Posterior cingulate gyrus (tissue), 11 donors: ENCODE measurements at regions not wholly inside any gene's neighbourhood (a gene's known extent, or its start where the extent isn't known, plus 50 kb on each side); places are given as distances from the start of the nearest gene placed in this dataset.

Source experiments
- DNase-seq, 10 donors: peaks; one replicate each; pipeline versions ENCODE4 v3.0.0 to v3.0.0-alpha.2; 2020 to 2021; ENCODE audit warnings: mixed read lengths in 3 of 10
- intact Hi-C: fragments of 100-400 bp; cut with DNase I; formaldehyde crosslinking; loops from one replicate; pipeline ENCODE4 v1.15.1; 2023

GRCh38 chr6:37103169-37104039, 66.5 kb upstream of the PIM1 start:
- DNase-seq, result peak in 6 of 10 donors; percentile 14 to 88 (median 46)
- intact Hi-C loops, result loop anchor here (1.0 to 5.0 kb wide), 2 partner anchors 46 to 65 kb away; no protein-coding TSS in a partner anchor

DNA sequence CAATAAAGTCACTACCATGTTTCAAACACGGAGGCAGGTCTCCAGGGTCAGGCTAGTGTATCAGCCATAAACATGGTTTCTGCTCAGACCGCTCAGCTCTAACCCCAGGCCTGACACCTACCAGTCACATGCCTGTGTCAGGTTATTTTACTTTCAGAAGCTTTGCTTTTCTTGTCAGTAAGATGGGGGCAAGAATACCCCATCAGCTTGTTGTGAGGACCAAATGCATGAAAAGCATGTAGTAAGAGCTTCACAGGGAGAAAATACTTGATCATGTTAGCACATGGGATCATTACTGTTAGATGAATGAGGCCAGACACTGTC, 65.2 kb upstream of the PIM1 start:
- intact Hi-C loops, result loop anchor here (5.0 kb wide), 1 partner anchor 47 kb away; no protein-coding TSS in a partner anchor
- peak in 1 of 10 donors; percentile 1 for DNase-seq

GRCh38 chr6:37105148-37106050, 64.6 kb upstream of the PIM1 start:
- intact Hi-C loops, result no loop called here
- peak in 1 of 10 donors; percentile 2 for DNase-seq

DNA sequence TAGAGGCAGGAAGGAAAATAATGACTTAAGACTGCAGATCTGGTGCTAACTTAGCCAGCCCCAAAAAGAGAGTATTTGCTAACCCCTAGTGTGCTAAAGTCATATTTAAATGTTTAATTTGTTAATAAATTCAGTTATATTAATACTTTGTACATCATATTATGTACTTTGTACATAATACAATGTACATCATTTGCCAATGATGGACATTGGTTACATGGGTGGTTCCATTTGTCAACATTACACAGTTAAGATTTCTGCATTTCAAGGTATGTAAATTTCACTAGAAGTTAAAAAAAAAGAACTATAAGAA, 63.9 kb upstream of the PIM1 start:
- no peak for DNase-seq
- intact Hi-C loops, result no loop called here

GRCh38 chr6:37106554-37106953, 63.4 kb upstream of the PIM1 start:
- intact Hi-C loops, result no loop called here
- DNase-seq, result peak in 1 of 10 donors; percentile 38

GRCh38 chr6:37106982-37107491, 62.9 kb upstream of the PIM1 start:
- intact Hi-C loops, result no loop called here
- DNase-seq, result peak in 1 of 10 donors; percentile 9

GRCh38 chr6:37109714-37110499, 60.0 kb upstream of the PIM1 start:
- DNase-seq, result peak in 1 of 10 donors; percentile 1
- intact Hi-C loops, result no loop called here

DNA sequence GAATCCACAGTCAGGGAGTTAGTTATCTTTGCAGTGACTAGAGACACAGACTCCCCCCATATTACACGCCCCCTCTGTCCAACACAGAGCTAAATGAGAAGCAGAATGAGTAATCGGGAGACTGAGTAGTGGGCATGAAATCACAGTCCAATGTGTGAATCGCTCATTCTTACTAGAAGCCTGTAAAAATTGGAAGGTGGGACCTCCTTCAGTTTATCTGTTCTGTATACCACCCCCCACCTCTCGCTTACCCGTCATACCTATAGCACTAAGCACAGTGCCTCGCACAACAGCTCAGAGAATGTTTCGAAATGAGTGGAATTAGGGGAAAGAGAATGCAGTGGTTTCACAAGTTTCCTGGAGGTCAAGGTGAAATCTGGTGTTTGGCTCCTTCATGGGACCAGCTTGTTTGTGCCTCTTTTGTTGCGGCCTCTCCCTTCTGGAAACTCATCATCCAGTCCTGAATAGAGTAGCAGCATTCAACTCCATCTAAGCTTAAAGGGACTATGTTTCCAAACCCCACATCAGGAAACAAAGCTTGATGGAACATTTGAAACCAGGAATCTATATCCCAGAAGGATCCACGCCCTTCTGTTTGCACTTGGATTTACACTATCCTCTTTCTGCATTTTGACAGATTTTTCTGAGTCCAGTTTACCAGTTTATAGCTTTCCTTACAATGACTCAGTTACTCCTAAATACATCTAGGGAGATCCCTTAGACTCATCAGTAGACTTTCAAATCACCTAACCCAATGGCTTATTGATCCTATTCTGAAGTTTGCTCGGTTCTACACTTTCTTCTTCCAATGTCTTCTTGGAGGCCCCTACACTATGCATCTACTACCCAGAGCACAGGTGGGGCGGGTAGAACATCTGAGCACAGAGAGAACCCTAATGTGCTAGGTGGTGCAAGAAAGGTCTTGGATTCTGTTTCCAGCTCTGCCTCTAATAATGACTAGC, 59.2 kb upstream of the PIM1 start:
- peak in 1 of 10 donors; percentile 8 for DNase-seq

DNA sequence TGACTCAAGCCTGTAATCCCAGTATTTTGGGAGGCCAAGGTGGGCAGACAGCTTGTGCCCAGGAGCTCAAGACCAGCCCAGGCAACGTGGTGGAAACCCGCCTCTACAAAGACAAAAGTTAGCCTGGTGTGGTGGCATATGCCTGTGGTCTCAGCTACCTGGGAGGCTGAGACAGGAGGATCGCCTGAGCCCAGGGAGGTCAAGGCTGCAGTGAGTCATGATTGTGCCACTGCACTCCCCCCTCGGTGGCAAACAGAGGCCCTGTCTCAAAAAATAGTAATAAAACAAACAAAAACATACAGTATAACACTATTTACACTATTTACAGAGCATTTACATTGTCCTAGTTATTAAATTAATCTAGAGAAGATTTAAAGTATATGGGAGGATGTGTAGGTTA, 56.0 kb upstream of the PIM1 start:
- intact Hi-C loops, result no loop called here
- DNase-seq, result peak in 1 of 10 donors; percentile 11

More for the DNA sequence above, 59.2 kb upstream of the PIM1 start:
- intact Hi-C loops, result no loop called here

DNA sequence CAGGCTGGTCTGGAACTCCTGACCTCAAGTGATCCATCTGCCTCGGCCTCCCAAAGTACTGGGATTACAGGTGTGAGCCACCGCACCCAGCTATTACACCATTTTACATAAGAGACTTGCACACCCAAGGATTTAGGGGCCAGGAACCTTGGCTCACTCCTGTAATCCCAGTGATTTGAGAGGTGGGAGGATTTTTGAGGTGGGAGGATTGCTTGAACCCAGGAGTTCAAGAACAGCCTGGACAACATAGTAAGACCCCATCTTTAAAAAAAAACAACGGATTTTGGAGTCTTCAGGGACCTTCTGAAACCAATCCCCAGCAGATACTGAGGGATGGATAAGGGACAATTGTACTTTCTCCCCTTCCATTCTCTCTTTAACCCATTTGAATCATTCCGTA, 55.3 kb upstream of the PIM1 start:
- intact Hi-C loops, result no loop called here

GRCh38 chr6:37115236-37115895, 54.6 kb upstream of the PIM1 start:
- DNase-seq, result peak in 1 of 10 donors; percentile 22
- intact Hi-C loops, result no loop called here

More for the DNA sequence above, 55.3 kb upstream of the PIM1 start:
- no peak for DNase-seq

GRCh38 chr6:37116326-37116725, 53.6 kb upstream of the PIM1 start:
- DNase-seq, result no peak
- intact Hi-C loops, result no loop called here

GRCh38 chr6:37119387-37119886, 50.5 kb upstream of the PIM1 start:
- no peak for DNase-seq
- intact Hi-C loops, result no loop called here
